Osteoblast (primary cell): ENCODE measurements at regions not wholly inside any gene's neighbourhood (a gene's known extent, or its start where the extent isn't known, plus 50 kb on each side); places are given as distances from the start of the nearest gene placed in this dataset.

ENCODE experiments used
- DNase-seq: peaks from one replicate; pipeline ENCODE4 v3.0.0; 2011; ENCODE audit warnings: low spot score, mixed read lengths; ENCODE audit not compliant: insufficient read length; ENCODE audit errors: missing footprints
- H2AFZ ChIP-seq: 2 replicates; pipeline ENCODE4 v1.6.0; 2011; ENCODE audit warnings: mild to moderate bottlenecking, low read length
- H3K27ac ChIP-seq: 2 replicates; pipeline ENCODE4 v1.5.1; 2011; ENCODE audit warnings: mild to moderate bottlenecking, low read depth, low read length, moderate library complexity
- H3K27me3 ChIP-seq: 2 replicates; pipeline ENCODE4 v1.6.0; 2012; ENCODE audit warnings: mild to moderate bottlenecking, control low read depth, inconsistent platforms, low read length, moderate library complexity; ENCODE audit not compliant: insufficient read depth
- H3K36me3 ChIP-seq: 2 replicates; pipeline ENCODE4 v1.5.1; 2011; ENCODE audit warnings: mild to moderate bottlenecking, low read length, control low read depth, moderate library complexity; ENCODE audit not compliant: insufficient read depth
- H3K4me1 ChIP-seq: 2 replicates; pipeline ENCODE4 v1.5.1; 2011; ENCODE audit warnings: mild to moderate bottlenecking, low read length, control low read depth, moderate library complexity; ENCODE audit not compliant: insufficient read depth
- H3K4me2 ChIP-seq: 2 replicates; pipeline ENCODE4 v1.6.0; 2011; ENCODE audit warnings: mild to moderate bottlenecking, low read length; ENCODE audit not compliant: insufficient read depth
- H3K4me3 ChIP-seq: fragments of 200-600 bp; sonication (generic); 3 replicates; pipeline ENCODE4 v1.5.1; 2012; ENCODE audit warnings: mild to moderate bottlenecking, low read length, inconsistent platforms; ENCODE audit not compliant: insufficient read depth
- H3K79me2 ChIP-seq: 2 replicates; pipeline ENCODE4 v1.6.0; 2012; ENCODE audit warnings: mild to moderate bottlenecking, low read length, control low read depth, inconsistent platforms; ENCODE audit not compliant: insufficient read depth
- H3K9me3 ChIP-seq: 2 replicates; pipeline ENCODE4 v1.5.1; 2011; ENCODE audit warnings: low read depth, low read length, control low read depth
- H4K20me1 ChIP-seq: 2 replicates; pipeline ENCODE4 v1.6.0; 2012; ENCODE audit warnings: mild to moderate bottlenecking, low read length, control low read depth; ENCODE audit not compliant: insufficient read depth
- TF ChIP-seq, protein P1 (sequence below): IDR thresholded peaks from 2 replicates; pipeline ENCODE4 v1.5.1; 2011; ENCODE audit warnings: mild to moderate bottlenecking, low read depth, low read length, moderate library complexity; ENCODE audit errors: extremely low read depth

DNA sequence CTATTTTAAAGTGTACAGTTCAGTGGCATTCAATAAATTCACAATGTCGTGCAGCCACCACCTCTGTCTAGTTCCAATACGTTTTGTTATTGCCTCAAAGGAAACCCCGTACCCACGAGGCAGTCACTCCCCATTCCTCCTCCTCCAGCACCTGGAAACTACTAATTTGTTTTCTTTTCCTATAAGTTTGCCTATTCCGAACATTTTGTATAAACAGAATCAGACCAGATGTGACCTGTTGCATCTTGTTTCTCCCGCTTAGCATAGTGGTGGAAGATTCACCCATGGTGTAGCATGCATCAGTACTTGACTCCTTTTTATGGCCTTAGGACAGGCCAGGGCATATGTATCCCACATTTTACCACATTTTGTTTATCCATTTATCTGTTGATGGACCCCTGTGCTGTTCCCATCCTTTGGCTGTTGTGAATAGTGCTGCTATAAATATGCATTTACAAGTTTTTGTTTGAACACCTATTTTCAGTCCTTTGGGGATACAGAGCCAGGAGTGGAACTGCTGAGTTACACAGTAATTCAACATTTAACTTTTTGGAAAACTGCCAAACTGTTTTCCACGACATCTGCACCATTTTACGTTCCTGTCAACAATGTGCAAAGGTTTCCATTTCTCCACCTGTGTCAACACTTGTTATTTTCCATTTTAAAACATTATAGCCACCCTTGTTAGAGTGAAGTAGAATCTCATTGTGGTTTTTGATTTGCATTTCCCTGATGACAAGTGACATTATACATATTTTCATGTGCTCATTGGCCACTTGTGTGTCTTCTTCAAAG, 57.8 kb upstream of the STX18 start:
- H3K79me2 ChIP-seq = no peaks in the 10 kb centered on the region
- H2AFZ ChIP-seq = no peak overlapping the region
- H3K4me1 ChIP-seq = no peaks in the 10 kb centered on the region
- TF ChIP-seq, protein P1, sequence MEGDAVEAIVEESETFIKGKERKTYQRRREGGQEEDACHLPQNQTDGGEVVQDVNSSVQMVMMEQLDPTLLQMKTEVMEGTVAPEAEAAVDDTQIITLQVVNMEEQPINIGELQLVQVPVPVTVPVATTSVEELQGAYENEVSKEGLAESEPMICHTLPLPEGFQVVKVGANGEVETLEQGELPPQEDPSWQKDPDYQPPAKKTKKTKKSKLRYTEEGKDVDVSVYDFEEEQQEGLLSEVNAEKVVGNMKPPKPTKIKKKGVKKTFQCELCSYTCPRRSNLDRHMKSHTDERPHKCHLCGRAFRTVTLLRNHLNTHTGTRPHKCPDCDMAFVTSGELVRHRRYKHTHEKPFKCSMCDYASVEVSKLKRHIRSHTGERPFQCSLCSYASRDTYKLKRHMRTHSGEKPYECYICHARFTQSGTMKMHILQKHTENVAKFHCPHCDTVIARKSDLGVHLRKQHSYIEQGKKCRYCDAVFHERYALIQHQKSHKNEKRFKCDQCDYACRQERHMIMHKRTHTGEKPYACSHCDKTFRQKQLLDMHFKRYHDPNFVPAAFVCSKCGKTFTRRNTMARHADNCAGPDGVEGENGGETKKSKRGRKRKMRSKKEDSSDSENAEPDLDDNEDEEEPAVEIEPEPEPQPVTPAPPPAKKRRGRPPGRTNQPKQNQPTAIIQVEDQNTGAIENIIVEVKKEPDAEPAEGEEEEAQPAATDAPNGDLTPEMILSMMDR = no peak
- no peak overlapping the region for H3K4me2 ChIP-seq
- H3K27ac ChIP-seq = no peak overlapping the region
- no peak for DNase-seq
- H3K27me3 ChIP-seq = no peaks in the 10 kb centered on the region
- H3K4me3 ChIP-seq = no peak overlapping the region
- H4K20me1 ChIP-seq = no peaks in the 10 kb centered on the region
- peaks cover 3% of the 10 kb centered on the region for H3K9me3 ChIP-seq
- H3K36me3 ChIP-seq = no peaks in the 10 kb centered on the region

DNA sequence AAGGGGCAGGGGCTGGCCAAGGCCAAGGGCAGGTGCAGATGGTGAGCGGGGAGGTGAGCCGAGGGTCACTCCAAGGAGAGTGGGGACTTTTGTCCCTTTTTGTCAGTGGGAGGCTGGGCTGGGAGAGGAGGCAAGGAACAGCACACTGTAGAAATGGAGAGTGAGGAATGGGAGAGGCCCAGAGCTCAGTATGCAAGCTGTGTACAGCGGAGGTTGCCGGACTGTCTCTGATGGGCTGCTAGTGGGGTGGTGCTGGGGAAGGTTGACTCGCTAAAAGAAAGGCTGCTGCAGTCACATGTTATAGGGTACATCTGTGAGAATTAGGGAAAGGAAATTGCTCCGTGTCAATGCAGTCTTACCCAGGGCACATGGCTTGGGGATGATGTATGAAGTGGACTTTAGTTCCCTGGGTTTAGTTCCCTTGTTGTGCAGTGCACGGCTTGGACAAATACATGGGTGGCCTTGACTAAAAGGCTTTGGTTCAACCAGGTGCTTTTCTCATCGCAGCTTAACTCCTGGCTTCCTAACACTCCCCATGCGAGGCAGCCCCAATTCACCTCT, 57.1 kb upstream of the STX18 start:
- H3K9me3 ChIP-seq = peaks cover 3% of the 10 kb centered on the region
- TF ChIP-seq, protein P1 = no peak
- no peaks in the 10 kb centered on the region for H3K4me1 ChIP-seq
- H4K20me1 ChIP-seq = no peaks in the 10 kb centered on the region
- no peak overlapping the region for H3K27ac ChIP-seq
- H3K79me2 ChIP-seq = no peaks in the 10 kb centered on the region
- H3K4me2 ChIP-seq = no peak overlapping the region
- H3K27me3 ChIP-seq = no peaks in the 10 kb centered on the region
- no peak for DNase-seq
- H3K4me3 ChIP-seq = no peak overlapping the region
- no peaks in the 10 kb centered on the region for H3K36me3 ChIP-seq
- H2AFZ ChIP-seq = no peak overlapping the region

DNA sequence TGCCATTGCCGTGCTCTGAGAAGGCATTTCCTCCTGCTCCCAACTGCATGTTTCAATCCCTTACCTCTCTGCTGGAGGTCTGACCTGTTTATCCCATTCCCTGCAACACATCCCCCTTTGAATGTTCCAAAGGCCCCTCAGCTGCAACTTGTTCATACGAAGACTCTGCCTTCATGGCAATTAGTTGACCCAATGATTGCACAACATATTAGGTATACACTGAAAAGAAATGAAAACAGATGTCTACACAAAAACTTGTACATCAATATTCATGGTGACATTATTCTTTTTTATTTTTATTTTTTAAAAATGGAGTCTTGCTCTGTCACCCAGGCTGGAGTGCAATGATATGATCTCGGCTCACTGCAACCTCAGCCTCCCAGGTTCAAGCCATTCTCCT, 54.9 kb upstream of the STX18 start:
- H3K4me1 ChIP-seq = no peaks in the 10 kb centered on the region
- H4K20me1 ChIP-seq = no peaks in the 10 kb centered on the region
- H3K27ac ChIP-seq = no peak overlapping the region
- H3K36me3 ChIP-seq = no peaks in the 10 kb centered on the region
- no peaks in the 10 kb centered on the region for H3K27me3 ChIP-seq
- TF ChIP-seq, protein P1 = no peak
- H3K4me3 ChIP-seq = no peak overlapping the region
- DNase-seq = no peak
- H3K4me2 ChIP-seq = no peak overlapping the region
- no peaks in the 10 kb centered on the region for H3K79me2 ChIP-seq
- H3K9me3 ChIP-seq = peaks cover 3% of the 10 kb centered on the region
- H2AFZ ChIP-seq = no peak overlapping the region

DNA sequence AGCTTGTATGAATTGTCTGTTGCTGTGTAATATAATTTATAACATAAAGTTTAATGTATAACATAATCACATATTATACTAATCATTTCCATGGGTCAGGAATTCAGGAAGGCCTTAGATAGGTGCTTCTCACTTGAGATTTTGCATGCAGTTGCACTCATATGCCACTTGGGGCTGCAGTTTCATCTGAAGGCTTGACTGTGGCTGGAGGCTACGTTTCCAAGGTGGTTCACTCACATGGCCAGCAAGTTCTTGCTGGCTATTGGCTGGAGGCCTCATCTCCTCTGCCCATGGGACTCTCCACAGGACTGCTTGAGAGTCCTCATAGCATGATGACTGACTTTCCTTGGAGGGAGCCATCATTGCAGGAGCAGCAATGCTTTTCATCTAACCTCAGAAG, 53.4 kb upstream of the STX18 start:
- no peaks in the 10 kb centered on the region for H3K36me3 ChIP-seq
- H3K9me3 ChIP-seq = peaks cover 3% of the 10 kb centered on the region
- peaks cover 9% of the 10 kb centered on the region for H3K4me1 ChIP-seq
- no peak overlapping the region for H2AFZ ChIP-seq
- H3K27me3 ChIP-seq = no peaks in the 10 kb centered on the region
- no peaks in the 10 kb centered on the region for H3K79me2 ChIP-seq
- H4K20me1 ChIP-seq = no peaks in the 10 kb centered on the region
- TF ChIP-seq, protein P1 = no peak
- H3K27ac ChIP-seq = no peak overlapping the region
- DNase-seq = no peak
- H3K4me2 ChIP-seq = no peak overlapping the region
- H3K4me3 ChIP-seq = no peak overlapping the region
